PC-9 (cell line): ENCODE measurements at regions not wholly inside any gene's neighbourhood (a gene's known extent, or its start where the extent isn't known, plus 50 kb on each side); places are given as distances from the start of the nearest gene placed in this dataset.

Experiments
- EZH2 ChIP-seq: fragments of 200-600 bp; sonication (generic); IDR thresholded peaks from 2 replicates; pipeline ENCODE4 v1.8.0; 2017; ENCODE audit warnings: antibody characterized with exemption, low read depth
- TF ChIP-seq, protein P1 (sequence below): fragments of 200-600 bp; sonication (generic); conservative IDR thresholded peaks from 2 replicates; pipeline ENCODE4 v1.6.1; 2017; ENCODE audit warnings: mixed run types, antibody characterized with exemption, mild to moderate bottlenecking, moderate library complexity

DNA sequence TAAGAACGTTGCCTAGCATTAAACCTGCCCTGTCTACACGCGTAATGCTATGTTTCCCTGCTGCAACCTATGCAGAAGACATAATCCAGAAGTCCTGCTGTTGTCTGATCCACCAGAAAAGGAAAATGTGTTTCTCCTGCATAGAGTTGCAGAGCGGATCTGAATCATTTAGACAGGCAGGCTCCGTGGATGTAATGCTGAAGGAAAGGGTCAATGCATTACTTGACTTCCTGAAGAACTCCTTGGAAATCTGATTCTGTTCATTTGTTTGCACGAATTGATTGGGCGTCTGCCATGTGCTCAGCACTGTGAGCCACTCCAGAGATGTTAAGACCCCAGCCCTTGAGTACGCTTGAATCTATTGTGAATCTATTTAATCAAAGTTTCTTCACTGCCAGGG, 83.4 kb downstream of the FOXL1 start:
- TF ChIP-seq, protein P1, sequence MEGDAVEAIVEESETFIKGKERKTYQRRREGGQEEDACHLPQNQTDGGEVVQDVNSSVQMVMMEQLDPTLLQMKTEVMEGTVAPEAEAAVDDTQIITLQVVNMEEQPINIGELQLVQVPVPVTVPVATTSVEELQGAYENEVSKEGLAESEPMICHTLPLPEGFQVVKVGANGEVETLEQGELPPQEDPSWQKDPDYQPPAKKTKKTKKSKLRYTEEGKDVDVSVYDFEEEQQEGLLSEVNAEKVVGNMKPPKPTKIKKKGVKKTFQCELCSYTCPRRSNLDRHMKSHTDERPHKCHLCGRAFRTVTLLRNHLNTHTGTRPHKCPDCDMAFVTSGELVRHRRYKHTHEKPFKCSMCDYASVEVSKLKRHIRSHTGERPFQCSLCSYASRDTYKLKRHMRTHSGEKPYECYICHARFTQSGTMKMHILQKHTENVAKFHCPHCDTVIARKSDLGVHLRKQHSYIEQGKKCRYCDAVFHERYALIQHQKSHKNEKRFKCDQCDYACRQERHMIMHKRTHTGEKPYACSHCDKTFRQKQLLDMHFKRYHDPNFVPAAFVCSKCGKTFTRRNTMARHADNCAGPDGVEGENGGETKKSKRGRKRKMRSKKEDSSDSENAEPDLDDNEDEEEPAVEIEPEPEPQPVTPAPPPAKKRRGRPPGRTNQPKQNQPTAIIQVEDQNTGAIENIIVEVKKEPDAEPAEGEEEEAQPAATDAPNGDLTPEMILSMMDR: no peak
- no peak for TF ChIP-seq EZH2
